Muscle of arm (tissue), 1 donor: ENCODE measurements at regions not wholly inside any gene's neighbourhood (a gene's known extent, or its start where the extent isn't known, plus 50 kb on each side); places are given as distances from the start of the nearest gene placed in this dataset.

ENCODE experiments used
- DNase-seq: peaks from one replicate; pipeline ENCODE4 v3.0.0-alpha.2; 2013

DNA sequence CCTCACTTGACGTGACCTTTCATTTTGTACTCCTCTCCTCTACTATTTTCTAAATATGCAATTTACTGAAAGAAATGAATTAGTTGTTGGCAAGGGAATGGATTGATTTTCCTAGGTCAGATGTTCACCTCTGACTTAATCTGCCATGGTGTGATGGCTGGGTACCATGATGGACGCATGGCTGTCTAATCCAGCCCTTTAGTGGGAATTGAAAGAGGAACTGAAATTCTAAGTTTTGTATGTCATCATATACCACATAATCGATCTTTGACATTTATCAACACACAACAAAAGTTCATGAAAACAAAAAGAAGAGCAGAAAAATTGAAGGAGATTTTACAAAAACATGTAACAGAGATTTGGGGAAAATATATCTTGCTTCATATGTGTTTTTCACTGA is 331.3 kb upstream of the SNX7 start:
- no peak for DNase-seq

GRCh38 chr1:98328855-98329254 is 332.7 kb upstream of the SNX7 start:
- no peak for DNase-seq

DNA sequence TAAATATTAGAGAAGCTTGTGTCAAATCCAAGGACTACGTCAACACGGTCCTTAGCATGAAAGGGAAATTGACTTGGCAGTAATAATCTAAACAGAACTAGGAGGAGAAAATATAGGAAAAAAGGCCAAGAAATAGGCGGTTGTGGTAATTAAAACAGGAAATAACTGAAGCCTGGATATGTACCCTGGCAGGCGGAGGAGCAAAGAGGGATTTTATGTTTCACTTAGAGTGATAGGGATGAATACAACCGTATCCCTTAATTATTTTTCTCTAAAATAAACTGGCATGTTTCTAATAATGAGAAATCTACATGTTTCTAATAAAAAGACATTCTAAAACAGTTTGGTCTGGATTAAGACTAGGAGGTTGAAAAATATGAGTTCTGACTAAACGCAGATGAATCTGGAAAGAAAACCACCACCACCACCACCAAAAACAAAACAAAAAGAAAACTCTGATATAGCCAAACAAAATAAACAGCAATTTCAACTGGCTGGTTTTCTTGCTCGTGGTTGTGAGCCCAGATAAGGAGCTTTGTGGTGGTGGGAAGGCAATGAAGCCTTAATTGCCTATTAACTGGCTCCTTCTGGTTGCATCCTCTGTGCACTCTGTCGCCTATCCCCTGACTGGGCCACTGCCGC is 334.2 kb upstream of the SNX7 start:
- DNase-seq, result no peak

DNA sequence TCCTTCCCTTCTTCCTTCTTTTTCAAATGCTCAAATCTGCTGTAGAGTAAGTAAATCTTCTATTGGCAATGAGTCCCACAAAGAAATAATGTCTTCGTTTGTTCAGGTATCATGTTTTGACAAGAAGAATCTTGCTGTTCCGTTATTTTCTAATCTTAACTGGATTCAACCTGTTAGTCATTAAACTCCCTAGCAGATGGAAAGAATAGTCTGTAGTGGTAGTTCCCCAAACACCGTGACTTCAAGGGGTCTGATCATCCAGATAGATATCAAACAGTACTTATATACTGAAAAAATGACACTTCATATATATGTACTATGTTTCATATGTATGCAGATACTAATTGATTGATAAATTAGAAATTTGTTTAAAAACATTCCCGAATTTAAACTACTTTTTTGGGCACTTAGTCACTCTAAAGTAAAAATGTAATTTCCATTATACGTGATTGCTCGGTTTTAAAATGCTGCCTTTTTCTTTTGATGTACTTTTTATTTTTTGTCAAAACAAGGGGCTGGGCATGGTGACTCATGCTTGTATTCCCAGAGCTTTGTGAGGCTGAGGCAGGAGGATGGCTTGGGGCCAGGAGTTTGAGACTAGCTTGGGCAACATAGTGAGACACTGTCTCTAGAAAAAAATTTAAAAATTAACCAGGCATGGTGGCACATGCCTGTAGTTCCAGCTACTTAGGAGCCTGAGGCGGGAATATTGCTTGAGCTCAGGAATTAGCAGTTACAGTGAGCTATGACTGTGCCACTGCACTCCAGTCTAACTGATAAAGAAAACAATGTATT is 335.7 kb upstream of the SNX7 start:
- no peak for DNase-seq

- DNase-seq, result no peak
Observed at GRCh38 chr1:98323906-98324358, 337.6 kb upstream of the SNX7 start.

- DNase-seq, result no peak
Observed at GRCh38 chr1:98323388-98323787, 338.1 kb upstream of the SNX7 start.

- DNase-seq, result no peak
Observed at GRCh38 chr1:98322966-98323365, 338.6 kb upstream of the SNX7 start.

DNA sequence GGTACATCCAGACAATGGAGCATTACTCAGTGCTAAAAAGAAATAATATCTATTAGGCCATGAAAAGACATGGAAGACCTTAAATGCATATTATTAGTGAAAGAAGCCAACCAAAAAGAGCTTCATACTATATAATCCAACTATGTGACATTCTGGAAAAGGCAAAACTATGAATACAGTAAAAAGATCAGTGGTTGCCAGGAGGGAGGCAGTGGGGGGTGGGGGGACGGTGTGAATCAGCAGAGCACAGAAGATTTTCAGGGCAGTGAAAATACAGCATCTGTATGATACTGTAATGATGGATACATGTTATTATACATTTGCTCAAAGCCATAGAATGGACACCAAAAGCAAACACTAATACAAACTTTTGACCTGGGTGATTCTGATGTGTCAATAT is 339.4 kb upstream of the SNX7 start:
- no peak for DNase-seq

GRCh38 chr1:98321191-98321590 is 340.3 kb upstream of the SNX7 start:
- no peak for DNase-seq

GRCh38 chr1:98316286-98316905 is 345.1 kb upstream of the SNX7 start:
- DNase-seq, result no peak

GRCh38 chr1:98315309-98315708 is 346.2 kb upstream of the SNX7 start:
- no peak for DNase-seq

- no peak for DNase-seq
Observed at GRCh38 chr1:98314601-98315000, 346.9 kb upstream of the SNX7 start.

DNA sequence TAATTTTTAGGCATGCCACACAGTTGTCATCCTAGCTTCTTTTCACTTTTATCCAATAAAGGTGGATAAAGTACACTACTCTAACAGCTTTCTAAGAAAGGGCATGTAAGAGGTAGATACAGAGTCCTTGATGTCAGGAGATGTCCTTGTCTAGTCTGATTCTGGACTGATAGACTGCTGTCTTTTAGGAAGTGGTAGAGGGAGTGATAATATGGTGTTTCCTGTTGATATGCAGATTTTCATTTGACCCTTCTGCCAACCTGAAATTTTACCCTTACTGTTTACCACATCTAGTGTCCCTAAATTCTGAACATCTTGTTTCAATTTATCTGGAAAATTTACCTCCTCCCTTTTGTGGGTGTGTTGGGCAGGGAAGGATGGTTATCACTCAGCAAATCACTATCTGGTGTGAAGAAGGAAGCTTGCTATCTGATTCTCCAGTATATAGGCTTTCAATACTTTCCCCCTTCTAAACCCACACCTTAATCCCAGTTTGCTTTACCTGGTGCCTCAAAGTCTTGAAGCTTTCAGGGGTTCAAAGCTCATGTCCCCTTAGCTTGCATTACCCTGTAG is 354.9 kb upstream of the SNX7 start:
- DNase-seq, result no peak

- DNase-seq, result no peak
Observed at GRCh38 chr1:98305362-98305761, 356.2 kb upstream of the SNX7 start.

DNA sequence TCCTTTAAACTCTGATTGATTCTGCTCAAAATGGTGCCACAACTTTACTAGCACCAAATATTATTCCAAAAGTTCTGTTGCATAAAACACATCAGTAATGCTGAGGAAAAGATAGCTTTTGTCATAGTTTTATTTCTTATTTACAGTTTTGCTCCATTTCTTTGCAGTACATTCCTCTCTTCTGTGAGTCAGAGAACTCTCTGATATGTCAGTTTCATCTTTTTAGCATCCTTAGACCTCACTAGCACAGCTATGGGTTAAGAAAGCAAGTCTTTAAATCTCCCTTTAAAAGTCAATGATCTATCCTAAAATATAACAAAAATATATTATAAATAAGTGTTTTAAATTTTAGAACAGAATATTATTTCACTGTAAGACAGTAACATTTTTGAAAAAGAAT is 356.6 kb upstream of the SNX7 start:
- DNase-seq, result no peak

- DNase-seq, result no peak
Observed at GRCh38 chr1:98299861-98300260, 361.7 kb upstream of the SNX7 start.

GRCh38 chr1:98299313-98299712 is 362.2 kb upstream of the SNX7 start:
- no peak for DNase-seq

DNA sequence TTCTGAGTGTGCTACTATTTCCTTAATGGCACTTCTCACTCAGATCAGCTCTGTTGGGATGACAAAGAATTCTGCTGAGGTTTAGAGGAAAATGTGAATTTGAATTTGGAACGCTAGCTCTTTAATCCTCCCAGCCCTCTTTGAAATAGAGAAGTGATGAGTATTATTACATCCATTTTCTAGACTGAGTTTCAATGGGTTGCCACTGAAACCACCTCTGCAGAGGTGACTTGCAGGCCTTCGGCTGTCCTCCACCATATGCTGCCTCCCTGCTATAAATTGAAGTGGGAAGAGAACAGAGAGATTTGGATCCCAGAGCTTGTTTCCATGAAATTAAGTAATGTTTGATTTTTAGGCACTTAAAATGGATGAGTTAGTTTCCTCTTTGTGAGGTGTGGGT is 363.2 kb upstream of the SNX7 start:
- no peak for DNase-seq

GRCh38 chr1:98296681-98297080 is 364.8 kb upstream of the SNX7 start:
- DNase-seq, result no peak

DNA sequence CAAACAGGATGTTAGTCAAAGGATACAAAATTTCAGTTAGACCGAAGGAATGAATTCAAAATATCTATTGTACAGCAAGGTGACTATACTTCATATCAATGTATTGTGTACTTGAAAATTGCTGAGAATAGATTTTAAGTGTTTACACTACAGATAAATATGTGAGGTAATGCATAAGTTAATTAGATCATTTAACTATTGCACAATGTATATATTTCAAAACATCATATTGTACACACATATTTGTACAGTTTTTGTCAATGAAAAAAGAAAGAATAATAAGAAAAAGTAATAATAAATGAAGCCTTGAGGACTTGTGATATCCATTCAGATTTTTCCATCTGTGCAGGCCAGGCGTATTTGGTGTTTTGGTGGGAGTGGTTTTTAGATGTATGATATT is 367.4 kb upstream of the SNX7 start:
- DNase-seq, result no peak

GRCh38 chr1:98292994-98293393 is 368.5 kb upstream of the SNX7 start:
- no peak for DNase-seq

DNA sequence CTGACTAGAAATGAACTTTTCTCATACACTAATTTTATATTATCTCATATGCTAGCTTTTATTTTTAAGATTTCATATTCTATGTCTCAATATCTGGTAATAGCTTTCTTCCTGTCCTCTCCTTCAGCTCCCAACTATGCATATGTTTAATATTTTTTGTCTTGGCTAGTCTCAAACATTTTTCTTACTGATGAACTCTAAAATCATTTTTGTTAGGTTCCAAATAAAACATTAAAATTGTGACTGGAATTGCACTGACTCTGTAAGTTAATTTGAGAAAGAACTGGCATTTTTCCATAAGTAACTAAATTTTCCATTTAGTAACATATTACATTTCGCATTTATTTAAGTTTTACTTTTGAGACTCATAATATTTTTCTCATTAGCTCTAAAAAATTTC is 368.5 kb upstream of the DPYD start:
- no peak for DNase-seq

DNA sequence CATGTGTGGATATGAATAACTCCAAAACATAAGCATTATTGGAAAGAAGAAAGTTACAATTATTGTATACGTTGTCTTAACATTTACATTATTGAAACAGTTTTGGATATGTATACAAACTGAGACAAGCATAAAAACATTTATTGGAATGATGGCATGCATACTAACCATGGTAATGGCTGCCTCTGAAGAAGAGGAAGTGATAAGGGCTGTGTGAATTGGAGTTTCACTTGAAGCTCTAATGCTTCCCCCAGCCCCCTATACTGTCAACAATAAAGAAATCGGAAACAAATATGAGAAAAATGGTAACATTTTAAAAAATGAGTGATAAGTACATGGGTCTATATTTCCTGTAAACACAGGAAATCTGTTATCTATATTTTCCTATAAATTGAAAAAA is 367.7 kb upstream of the DPYD start:
- no peak for DNase-seq
